Upper lobe of left lung (tissue), 4 donors: ENCODE measurements at regions not wholly inside any gene's neighbourhood (a gene's known extent, or its start where the extent isn't known, plus 50 kb on each side); places are given as distances from the start of the nearest gene placed in this dataset.

ENCODE experiments used
- EP300 ChIP-seq, 4 donors: sonication (generic); formaldehyde crosslinking; IDR thresholded peaks; one replicate each; pipeline ENCODE4 v1.5.1; 2017; ENCODE audit warnings: antibody characterized with exemption in 4 of 4, control low read depth in 2 of 4
- POLR2A ChIP-seq, 4 donors: fragments of 450-650 bp; IDR thresholded peaks; one replicate each; pipeline ENCODE4 v1.5.1; 2016 to 2017; ENCODE audit warnings: antibody characterized with exemption in 4 of 4, mild to moderate bottlenecking in 2 of 4
- POLR2AphosphoS5 ChIP-seq, 2 donors: sonication (generic); formaldehyde crosslinking; IDR thresholded peaks; one replicate each; pipeline ENCODE4 v1.5.1; 2017; ENCODE audit warnings: antibody characterized with exemption in 2 of 2
- TF ChIP-seq, protein P1 (sequence below), 6 experiments: fragments of 450-650 bp in 4 of 6; fragments of 200-600 bp in 2 of 6; sonication (generic) in 2 of 6; IDR thresholded peaks; one replicate each; pipeline ENCODE4 v1.5.1; 2016 to 2019; ENCODE audit warnings: antibody characterized with exemption in 6 of 6

DNA sequence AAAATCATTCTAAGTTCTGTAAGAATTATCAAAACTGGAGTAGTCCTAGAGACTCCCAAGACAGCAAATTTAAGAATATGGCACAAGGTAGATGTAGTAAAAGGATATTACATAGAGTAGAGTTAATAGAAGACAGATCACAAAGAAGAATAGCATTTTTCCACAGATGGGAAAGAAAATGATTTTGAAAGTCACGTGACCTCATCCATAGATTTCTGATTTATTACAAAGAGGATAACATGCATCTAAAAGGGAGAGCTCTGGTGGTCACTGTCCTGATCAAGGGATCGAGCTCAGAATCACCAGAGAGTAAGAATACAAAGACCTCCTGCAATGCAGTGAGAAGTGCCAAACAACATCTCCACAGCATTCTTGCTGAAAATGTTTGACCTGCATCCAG is 354.4 kb downstream of the TBL1XR1 start:
- TF ChIP-seq EP300 (IDR thresholded peaks at IDR 0.05) (no peak), POLR2A (IDR thresholded peaks at IDR 0.05) (no peak), POLR2AphosphoS5 (IDR thresholded peaks at IDR 0.05) (no peak)
- TF ChIP-seq, protein P1, sequence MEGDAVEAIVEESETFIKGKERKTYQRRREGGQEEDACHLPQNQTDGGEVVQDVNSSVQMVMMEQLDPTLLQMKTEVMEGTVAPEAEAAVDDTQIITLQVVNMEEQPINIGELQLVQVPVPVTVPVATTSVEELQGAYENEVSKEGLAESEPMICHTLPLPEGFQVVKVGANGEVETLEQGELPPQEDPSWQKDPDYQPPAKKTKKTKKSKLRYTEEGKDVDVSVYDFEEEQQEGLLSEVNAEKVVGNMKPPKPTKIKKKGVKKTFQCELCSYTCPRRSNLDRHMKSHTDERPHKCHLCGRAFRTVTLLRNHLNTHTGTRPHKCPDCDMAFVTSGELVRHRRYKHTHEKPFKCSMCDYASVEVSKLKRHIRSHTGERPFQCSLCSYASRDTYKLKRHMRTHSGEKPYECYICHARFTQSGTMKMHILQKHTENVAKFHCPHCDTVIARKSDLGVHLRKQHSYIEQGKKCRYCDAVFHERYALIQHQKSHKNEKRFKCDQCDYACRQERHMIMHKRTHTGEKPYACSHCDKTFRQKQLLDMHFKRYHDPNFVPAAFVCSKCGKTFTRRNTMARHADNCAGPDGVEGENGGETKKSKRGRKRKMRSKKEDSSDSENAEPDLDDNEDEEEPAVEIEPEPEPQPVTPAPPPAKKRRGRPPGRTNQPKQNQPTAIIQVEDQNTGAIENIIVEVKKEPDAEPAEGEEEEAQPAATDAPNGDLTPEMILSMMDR (IDR thresholded peaks at IDR 0.05) = no peak
